HG03064 (cell line): ENCODE measurements at regions not wholly inside any gene's neighbourhood (a gene's known extent, or its start where the extent isn't known, plus 50 kb on each side); places are given as distances from the start of the nearest gene placed in this dataset.
"Not testable (repeated sequence)": the region's sequence is repeated elsewhere in the genome, so short reads cannot be mapped to it uniquely, and the experiment has no call there.

ENCODE experiments used
- ATAC-seq: cut with Tn5 transposase; IDR thresholded peaks from one replicate; pipeline ENCODE4 v1.9.1; 2021; ENCODE audit warnings: low read depth; ENCODE audit not compliant: unreplicated experiment

DNA sequence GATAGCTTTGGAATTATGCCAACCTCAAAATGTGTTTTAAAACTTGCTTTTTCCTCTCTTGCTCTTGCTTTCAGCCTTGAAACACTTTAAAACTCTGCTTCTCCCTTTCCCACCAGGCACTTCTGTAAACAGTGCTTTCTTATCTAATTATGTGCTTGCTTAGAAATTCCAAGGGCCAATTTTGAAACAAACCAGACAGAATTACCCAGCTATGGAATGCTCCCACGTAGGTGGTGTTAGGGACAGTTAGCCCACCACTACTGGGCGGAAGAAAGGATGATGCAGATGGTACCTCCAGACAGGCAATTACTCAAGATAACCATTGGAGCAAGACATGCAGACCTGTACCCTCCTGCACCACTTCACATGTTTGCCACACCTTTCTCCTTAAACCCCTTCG, 523.0 kb upstream of the PTPRD start:
- no peak for ATAC-seq

DNA sequence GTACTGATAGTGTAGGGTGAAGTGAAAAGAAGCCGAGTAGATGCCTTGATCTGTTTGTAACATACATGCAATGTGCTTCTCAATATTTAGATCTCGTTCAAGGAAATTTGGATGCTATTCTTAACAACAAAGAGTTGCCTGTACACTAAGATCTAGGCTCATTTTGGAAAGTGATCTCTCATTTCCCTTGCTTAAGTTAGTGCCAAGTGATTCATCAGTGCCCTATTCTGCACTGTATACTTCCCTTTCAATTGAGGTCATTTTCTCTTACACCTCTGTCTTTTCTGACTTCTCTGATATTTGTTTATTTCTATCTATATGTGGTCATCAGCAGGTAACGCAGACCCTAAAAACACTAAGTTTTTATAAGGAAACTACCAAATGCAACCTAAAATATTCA, 528.6 kb upstream of the PTPRD start:
- ATAC-seq, result no peak

DNA sequence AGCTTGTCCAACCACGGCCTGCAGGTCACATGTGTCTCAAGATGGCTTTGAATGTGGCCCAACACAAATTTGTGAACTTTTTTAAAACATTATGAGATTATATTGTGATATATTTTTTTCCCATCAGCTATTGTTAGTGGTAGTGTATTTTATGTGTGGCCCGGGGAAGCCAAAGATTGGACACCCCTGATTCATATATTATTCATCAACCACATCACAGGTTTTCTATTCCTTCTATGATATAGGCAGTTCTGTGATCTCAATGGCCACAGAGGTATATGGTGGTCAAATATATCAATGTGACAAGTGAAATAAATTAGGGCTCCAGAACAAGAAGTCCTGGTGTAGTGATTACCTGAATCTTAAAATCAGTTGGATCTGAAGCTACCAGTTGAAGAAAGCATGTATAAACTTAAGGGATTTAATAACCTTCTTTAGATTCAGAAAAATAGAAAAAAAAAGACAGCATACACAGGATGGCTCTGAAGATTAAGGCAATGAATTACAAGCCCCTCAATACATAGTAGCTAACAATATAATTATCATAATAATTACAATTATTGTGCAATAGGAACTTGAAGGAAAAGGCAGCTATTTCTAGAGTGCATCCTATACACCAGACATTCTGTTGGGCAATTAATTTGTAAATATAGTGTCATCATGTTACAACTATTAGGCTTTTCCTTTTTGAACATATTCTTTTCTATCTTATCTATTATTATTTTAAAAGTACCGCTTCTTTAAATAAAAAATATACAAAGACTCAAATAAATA, 530.4 kb upstream of the PTPRD start:
- ATAC-seq, result no peak

DNA sequence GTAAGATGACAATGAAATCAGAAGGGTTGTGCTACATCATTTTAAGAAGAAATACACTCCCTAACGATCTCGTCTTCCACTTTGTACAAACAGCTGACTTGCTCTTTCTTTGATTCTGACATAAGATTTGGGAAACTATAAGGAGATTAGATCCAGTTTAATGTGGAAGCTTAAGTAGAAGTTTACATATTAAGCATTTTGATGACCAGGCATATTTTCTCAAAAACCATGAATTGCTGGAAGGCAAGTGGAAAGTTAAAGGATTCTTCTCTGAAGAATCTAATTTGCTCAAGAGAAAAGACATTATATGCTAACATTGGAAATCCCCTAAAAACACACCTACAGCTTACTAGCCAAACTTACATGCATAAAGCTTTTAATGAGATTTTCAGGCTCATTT, 531.9 kb upstream of the PTPRD start:
- no peak for ATAC-seq

GRCh38 chr9:11148189-11148588, 535.4 kb upstream of the PTPRD start:
- no peak for ATAC-seq

- no peak for ATAC-seq
Measured at GRCh38 chr9:11149065-11149464, 536.3 kb upstream of the PTPRD start.

GRCh38 chr9:11158063-11158462, 545.3 kb upstream of the PTPRD start:
- ATAC-seq, result no peak

GRCh38 chr9:11158676-11159075, 545.9 kb upstream of the PTPRD start:
- ATAC-seq, result no peak

DNA sequence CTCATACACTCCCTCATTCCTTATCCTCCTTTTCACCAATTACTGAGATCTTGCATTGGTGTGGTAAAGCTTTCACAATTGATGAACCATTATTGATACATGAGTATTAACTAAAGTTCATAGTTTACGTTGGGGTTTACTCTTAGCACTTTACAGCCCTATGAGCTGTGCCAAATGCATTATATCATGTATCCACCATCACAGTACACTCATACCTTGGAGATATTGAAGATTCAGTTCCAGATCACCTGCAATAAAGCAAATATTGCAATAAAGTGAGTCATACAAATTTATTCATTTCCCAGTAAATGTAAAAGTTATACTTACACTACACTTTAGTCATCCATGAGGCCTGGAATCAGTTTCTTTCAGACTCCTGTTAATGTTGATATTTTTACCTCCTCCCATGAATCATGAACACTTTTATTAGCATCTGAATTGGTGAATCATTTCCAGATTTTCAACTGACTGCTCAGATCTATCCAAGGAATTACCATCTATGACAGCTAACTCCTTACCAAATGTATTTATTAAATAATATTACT, 546.6 kb upstream of the PTPRD start:
- ATAC-seq, result no peak

GRCh38 chr9:11163843-11164242, 551.0 kb upstream of the PTPRD start:
- no peak for ATAC-seq

DNA sequence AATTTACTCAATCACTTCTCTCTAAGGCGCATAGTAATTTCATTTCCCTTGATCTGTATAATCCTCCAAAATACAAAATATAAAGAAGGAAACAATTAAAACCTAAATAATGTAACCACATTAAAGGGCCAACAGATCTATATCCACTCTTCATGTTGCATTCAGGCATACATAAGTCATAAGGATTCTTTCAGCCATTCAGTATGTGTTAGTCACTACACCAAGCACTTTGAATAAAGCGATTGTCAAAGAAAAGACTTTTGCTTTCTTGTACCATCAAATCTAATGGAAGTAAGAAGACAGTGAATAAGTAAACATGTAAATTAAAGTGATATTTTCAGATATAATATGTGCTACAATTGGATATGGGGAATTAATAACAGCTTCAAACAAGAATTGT, 569.2 kb upstream of the PTPRD start:
- no peak for ATAC-seq

- no peak for ATAC-seq
Measured at GRCh38 chr9:11190719-11191118, 577.9 kb upstream of the PTPRD start.

GRCh38 chr9:11192993-11193392, 580.2 kb upstream of the PTPRD start:
- ATAC-seq, result no peak

- no peak for ATAC-seq
Measured at GRCh38 chr9:11194246-11194645, 581.4 kb upstream of the PTPRD start.

GRCh38 chr9:11196840-11197365, 584.1 kb upstream of the PTPRD start:
- ATAC-seq, result not testable (repeated sequence)

DNA sequence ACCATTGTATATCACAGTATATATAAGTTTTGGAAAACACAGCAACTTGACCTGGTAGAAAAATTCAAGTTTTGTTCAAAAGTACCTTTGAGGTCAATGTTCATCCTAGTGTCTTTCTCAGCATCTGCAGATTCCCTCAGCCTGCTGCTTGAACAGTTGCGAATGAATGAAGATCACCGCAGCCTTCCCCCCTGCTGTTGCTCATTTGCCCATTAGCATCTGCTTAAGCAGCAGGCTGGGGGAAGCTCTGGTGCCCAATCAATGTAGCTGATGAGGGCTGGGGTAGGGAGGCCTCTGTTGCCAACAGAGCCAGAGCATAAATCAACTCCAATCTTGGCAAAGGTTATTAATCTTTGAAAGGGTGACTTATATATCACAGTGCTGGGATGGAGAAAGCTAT, 586.5 kb upstream of the PTPRD start:
- no peak for ATAC-seq

DNA sequence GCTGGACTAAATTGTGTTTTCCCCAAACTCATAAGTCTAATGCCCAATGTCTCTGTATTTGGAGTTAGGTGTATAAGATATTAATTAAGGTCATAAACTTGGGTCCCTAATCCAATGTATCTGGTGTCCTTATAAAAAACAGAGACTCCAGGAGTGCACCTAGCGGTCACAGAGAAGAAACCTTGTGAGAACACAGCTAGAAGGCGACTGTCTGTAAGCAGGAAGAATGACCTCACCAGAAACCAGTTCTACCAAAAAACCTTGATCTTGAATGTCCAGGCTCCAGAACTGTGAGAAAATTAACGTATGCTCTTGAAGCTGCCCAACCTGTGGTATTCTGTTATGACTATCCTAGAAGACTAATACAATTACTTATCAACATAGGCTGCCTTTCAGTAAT, 591.7 kb upstream of the PTPRD start:
- ATAC-seq, result no peak

GRCh38 chr9:11206925-11207324, 594.1 kb upstream of the PTPRD start:
- ATAC-seq, result no peak

DNA sequence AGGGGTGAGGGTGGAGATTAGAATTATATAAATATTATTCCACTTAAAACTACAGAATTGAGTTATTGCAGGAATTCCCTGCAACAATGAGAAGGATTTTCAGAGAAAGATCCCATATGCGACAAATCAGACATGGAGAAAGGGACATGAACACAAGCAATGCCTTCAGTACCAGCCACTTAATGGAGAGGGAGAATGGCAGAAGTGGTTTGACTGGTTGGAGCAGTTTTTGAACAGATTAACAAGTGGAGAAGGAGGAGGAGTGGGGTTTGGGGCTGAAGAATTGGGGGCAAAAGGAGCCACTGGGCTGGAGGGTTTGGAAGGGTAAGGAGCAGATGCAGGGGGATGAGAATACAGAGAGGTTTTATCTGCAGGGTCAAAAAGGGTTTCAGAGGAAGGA, 620.9 kb upstream of the PTPRD start:
- no peak for ATAC-seq

DNA sequence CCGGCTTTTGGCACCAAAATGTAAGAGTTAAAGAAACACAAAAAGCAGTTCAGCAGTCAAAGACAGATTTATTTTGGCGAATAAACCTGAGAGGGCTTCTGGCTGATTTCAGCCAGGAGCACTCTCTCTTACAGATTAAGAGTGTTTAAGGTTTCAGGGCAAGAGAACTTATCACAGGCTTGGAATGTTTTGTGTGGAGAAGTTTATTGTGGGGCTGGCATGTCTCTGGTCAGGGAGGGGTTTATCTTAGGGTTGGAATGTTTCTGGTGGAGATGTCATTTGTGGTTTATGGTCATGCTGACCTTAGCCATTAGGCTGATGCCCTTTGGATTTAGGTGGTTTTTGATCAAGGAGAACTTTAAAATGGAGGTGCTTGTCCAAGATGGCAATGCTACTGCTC, 622.3 kb upstream of the PTPRD start:
- ATAC-seq, result no peak

DNA sequence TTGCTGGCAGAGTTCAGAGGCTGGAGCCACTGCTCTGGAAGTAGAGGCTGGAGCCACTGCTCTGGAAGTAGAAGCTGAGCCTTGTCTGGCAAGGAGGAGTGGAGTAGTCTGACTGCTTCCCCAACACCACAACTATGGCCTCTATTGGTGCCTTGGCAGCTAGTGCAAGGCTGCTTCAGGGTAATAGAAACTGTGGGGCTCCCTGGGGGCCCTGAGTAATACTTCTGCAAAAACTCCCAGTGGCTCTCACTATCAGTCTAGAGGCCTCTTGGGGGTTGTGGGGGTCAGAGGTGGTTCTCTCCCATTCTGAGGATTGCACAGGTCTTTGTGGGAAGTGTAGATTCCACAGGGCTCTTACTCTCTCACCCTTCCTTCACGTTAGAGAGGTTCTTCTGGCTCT, 629.0 kb upstream of the PTPRD start:
- ATAC-seq, result no peak

- no peak for ATAC-seq
Measured at GRCh38 chr9:11257992-11258391, 645.2 kb upstream of the PTPRD start.
